Anterior cingulate cortex (tissue), 58 donors: ENCODE measurements at regions not wholly inside any gene's neighbourhood (a gene's known extent, or its start where the extent isn't known, plus 50 kb on each side); places are given as distances from the start of the nearest gene placed in this dataset.
"Not testable (repeated sequence)": the region's sequence is repeated elsewhere in the genome, so short reads cannot be mapped to it uniquely, and the experiment has no call there.

Experiments used
- DNase-seq, 58 donors: peaks; one replicate each; lab custom pipeline; 2025; lab: John Stamatoyannopoulos, UW

DNA sequence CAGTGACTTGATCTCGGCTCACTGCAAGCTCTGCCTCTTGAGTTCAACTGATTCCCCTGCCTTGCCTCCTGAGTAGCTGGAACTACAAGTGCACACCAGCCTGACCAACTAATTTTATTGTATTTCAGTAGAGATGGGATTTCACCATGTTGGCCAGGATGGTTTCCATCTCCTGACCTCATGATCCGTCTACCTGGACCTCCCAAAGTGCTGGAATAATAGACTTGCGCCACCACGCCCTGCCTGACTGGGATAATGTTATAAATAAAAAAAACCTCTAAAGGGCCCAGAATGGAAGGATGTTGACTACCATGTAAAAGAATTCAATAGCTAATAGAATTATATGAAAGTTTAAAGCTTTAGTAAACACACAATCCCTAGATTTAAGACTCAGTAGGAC lies 91.9 kb downstream of the TSPY10 start:
- no peak for DNase-seq

GRCh38 chrY:9623196-9623595 lies 95.5 kb downstream of the TSPY10 start:
- DNase-seq: peak in 1 of 58 donors; percentile 0

- DNase-seq: not testable (repeated sequence)
Observed at GRCh38 chrY:9640595-9641132, 113.0 kb downstream of the TSPY10 start.

DNA sequence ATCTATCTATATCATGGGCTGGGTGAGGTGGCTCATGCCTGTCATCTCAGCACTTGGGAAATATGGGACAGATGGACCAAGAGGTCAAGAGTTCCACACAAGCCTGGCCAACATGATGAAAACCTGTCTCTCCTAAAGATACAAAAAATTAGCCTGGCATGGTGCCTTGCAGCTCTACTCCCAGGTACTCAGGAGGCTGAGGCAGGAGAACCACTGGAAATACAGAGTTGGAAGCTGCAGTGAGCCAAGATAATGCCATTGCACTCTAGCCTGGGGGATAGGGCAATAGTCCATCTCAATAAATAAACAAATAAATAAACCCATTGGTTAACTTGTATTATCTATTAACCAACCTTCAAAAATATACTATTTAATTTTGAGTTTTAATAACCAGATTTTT lies 138.5 kb downstream of the TSPY10 start:
- DNase-seq: not testable (repeated sequence)

GRCh38 chrY:9692481-9692880 lies 164.8 kb downstream of the TSPY10 start:
- not testable (repeated sequence) for DNase-seq

DNA sequence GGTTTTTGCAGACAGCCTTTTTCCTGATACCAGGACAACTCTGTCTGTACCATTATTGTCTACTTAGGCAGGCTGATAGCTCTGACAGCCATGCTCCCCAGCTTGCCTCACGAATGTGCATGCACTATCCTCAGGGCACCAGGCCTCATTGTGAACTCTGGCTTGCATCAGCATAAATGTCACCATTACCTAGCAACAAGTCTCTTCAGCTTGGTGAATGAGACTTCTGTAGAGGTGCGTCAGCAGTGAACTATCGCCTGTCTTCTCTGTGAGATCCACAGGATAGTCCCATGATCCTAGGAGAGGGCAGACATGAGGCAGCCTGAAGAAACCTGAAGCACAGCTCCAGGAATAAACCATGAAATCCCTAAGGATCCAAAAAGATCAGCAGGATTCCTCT lies 189.3 kb downstream of the TSPY10 start:
- not testable (repeated sequence) for DNase-seq

GRCh38 chrY:9718803-9719202 lies 191.1 kb downstream of the TSPY10 start:
- DNase-seq: not testable (repeated sequence)

DNA sequence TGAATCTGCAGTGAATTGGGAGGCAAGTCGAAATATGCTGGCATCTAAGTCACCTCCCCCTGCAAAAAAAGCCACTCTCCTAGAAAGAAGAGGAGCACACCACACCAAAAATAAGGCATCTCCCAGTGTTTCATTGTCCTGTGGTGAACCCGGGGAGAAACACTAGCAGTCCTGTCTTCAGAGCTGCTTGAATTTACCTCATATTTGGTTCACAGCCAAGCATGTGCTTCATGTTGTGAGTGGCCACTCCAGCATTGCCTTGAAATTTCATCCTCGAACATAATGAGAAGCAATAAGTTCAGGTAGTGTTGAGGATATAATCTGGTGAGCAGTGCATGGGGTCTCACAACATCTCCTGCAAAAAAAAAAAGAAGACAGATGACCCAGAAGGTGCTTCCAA lies 191.9 kb downstream of the TSPY10 start:
- not testable (repeated sequence) for DNase-seq

DNA sequence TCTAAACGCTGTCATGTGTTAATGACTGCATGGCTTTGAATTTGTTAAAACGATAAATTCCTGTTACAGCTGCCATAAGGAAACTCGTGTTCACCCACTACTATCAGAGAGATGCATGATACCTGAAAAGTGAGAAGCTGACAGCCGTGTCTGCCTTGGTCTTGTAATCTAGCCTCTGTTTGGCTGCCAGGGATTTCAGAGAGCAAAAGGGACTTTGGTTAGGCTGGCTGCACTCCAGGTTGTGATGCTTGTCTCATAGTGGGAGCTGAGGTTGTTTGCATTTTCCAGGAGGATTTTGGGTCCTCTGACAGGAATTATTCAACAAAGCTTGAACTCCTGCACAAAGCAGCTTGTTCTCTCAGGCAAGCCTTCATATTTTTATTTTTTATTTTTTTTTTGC lies 209.9 kb downstream of the TSPY10 start:
- DNase-seq: not testable (repeated sequence)

- not testable (repeated sequence) for DNase-seq
Observed at GRCh38 chrY:9755975-9756374, 228.3 kb downstream of the TSPY10 start.

DNA sequence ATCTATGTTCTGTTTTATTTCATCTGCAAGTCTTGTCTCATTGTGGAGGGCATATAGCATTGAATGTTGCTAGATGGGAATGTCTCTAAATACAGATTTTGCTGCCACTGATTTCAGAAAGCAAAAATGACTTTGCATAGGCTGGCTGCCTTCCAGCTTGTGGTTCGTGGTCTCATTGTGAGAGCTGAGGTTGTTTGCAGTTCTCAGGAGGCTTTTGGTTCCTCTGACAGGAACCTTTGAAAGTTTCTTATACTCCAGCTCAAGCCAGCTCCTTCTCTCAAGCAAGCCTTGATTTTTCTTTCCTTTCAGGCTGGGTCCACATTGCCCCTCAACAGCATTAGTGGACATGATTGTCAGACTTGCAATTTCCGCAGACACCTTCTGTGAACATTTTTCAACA lies 229.8 kb downstream of the TSPY10 start:
- not testable (repeated sequence) for DNase-seq

- not testable (repeated sequence) for DNase-seq
Observed at GRCh38 chrY:9762443-9762842, 234.8 kb downstream of the TSPY10 start.

DNA sequence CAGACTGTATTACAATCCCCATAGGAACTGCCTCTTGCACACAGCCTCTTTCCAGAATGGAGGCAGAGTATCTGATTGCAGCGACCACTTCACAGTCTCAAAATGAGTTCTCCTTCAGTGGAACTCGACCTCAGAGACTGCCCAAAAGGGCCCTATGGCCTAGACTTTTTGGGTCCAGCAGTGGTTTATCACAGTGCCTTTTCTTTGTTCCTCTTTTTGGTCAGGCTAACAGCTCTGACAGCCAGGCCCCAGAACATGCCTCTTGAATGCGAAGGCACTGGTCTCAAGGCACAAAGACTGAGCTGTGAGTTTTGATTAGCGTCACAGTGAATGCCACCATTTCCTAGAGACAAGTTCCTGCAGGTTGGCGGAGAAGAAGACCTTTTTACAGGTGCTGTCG lies 241.6 kb downstream of the TSPY10 start:
- DNase-seq: not testable (repeated sequence)

GRCh38 chrY:9771086-9771485 lies 243.4 kb downstream of the TSPY10 start:
- not testable (repeated sequence) for DNase-seq

- DNase-seq: not testable (repeated sequence)
Observed at GRCh38 chrY:9772120-9772519, 244.4 kb downstream of the TSPY10 start.

GRCh38 chrY:9774765-9775164 lies 247.1 kb downstream of the TSPY10 start:
- DNase-seq: not testable (repeated sequence)

DNA sequence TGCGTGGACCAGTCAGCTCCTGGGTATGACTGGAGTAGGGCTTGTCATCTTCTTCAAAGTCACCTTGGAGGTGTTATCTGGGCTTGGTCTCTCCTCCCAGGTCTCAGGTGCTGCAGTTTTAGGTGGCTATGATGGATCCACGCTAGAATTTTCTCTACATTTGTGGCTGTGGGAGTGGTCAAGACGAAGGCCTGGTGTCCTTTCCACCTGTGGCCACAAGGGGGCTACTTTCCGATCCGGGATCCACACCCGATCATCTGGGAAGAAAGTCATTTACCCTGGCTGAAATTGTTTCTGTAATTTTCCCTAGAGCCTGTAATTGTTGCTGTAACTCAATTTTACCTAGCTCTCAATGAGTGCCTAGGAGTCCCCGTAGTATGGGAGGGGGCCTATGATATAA lies 248.0 kb downstream of the TSPY10 start:
- DNase-seq: not testable (repeated sequence)

GRCh38 chrY:9781548-9781947 lies 253.9 kb downstream of the TSPY10 start:
- not testable (repeated sequence) for DNase-seq

- not testable (repeated sequence) for DNase-seq
Observed at GRCh38 chrY:9797881-9798280, 270.2 kb downstream of the TSPY10 start.

GRCh38 chrY:9805235-9805634 lies 277.6 kb downstream of the TSPY10 start:
- DNase-seq: peak in 1 of 58 donors; percentile 0
